ENCODE measurements at regions not wholly inside any gene's neighbourhood (a gene's known extent, or its start where the extent isn't known, plus 50 kb on each side); places are given as distances from the start of the nearest gene placed in this dataset.

DNA sequence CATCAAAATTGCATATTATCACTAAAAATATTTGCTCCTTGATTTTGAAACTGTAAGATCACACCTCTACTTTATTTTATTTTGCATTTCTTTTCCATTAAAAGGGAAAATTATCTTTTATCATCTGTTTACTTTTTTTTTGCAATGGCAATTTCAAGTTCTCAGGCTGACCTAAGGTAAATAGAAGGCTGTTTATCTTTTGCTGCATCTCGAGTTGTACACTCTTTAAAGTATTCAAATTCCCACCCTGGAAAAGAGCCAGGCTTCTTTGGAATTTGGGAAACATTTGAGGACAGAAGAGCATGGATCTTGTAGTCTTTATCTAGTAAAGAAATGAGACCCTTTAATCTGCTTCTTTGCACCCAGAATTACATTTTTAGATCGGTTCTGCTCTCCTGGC lies 645.7 kb downstream of the SLC4A3 start:
- TF ChIP-seq, protein P1, sequence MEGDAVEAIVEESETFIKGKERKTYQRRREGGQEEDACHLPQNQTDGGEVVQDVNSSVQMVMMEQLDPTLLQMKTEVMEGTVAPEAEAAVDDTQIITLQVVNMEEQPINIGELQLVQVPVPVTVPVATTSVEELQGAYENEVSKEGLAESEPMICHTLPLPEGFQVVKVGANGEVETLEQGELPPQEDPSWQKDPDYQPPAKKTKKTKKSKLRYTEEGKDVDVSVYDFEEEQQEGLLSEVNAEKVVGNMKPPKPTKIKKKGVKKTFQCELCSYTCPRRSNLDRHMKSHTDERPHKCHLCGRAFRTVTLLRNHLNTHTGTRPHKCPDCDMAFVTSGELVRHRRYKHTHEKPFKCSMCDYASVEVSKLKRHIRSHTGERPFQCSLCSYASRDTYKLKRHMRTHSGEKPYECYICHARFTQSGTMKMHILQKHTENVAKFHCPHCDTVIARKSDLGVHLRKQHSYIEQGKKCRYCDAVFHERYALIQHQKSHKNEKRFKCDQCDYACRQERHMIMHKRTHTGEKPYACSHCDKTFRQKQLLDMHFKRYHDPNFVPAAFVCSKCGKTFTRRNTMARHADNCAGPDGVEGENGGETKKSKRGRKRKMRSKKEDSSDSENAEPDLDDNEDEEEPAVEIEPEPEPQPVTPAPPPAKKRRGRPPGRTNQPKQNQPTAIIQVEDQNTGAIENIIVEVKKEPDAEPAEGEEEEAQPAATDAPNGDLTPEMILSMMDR (conservative IDR thresholded peaks at IDR 0.05; ENCODE audit: low read depth, low read length), result no peak
- TF ChIP-seq EZH2 (IDR thresholded peaks at IDR 0.05; ENCODE audit: low read length, unreplicated experiment), result no peak
